Endothelial cell of umbilical vein (primary cell): ENCODE measurements at regions not wholly inside any gene's neighbourhood (a gene's known extent, or its start where the extent isn't known, plus 50 kb on each side); places are given as distances from the start of the nearest gene placed in this dataset.

Source experiments
- BruUV-seq: library from RNA; stranded (reverse); fragments of 400-500 nt; replicated peaks from 2 replicates; lab custom pipeline; 2021; lab: Mats Ljungman, UMichigan
- CTCF ChIA-PET: fragments of 300-600, 350-600 bp; sonication (Branson Sonifier 250); formaldehyde crosslinking; loops from one replicate; lab custom pipeline; 2021; ENCODE audit warnings: antibody characterized with exemption, inconsistent platforms; lab: Charles Lee
- POLR2A ChIA-PET: fragments of 300-600, 350-600 bp; sonication (Branson Sonifier 250); formaldehyde crosslinking; loops from one replicate; lab custom pipeline; 2021; ENCODE audit warnings: antibody characterized with exemption, inconsistent platforms; lab: Charles Lee
- DNase-seq: peaks from one replicate; pipeline ENCODE4 v3.0.0-alpha.2; 2011; ENCODE audit warnings: low read depth, low spot score
- FAIRE-seq: peaks from 2 replicates; lab custom pipeline; 2011; peaks lifted over from hg19 to GRCh38; lab: Jason Lieb, UNC
- H2AFZ ChIP-seq: 2 replicates; pipeline ENCODE4 v1.6.0; 2012; ENCODE audit warnings: low read depth, low read length, control low read depth, inconsistent platforms
- H3K27ac ChIP-seq: 2 replicates; pipeline ENCODE4 v1.5.1; 2011; ENCODE audit warnings: low read depth, mild to moderate bottlenecking, control low read depth, low read length, moderate library complexity; ENCODE audit not compliant: insufficient read depth
- H3K27me3 ChIP-seq, 2 experiments: 2 replicates each; pipeline versions ENCODE4 v1.6.0 to v1.6.1; 2011; ENCODE audit warnings: low read length in 2 of 2, mixed read lengths in 1 of 2; ENCODE audit not compliant: control insufficient read depth in 2 of 2, insufficient read depth in 2 of 2
- H3K36me3 ChIP-seq, 2 experiments: 2 replicates in 1 of 2; 3 replicates in 1 of 2; pipeline ENCODE4 v1.5.1; 2011; ENCODE audit warnings: low read length in 2 of 2, mild to moderate bottlenecking in 1 of 2, moderate library complexity in 1 of 2; ENCODE audit not compliant: control insufficient read depth in 2 of 2, insufficient read depth in 2 of 2; ENCODE audit errors: extremely low read depth in 1 of 2
- H3K4me1 ChIP-seq: 3 replicates; pipeline ENCODE4 v1.5.1; 2011; ENCODE audit warnings: mild to moderate bottlenecking, low read length; ENCODE audit not compliant: control insufficient read depth, insufficient read depth; ENCODE audit errors: extremely low read depth
- H3K4me2 ChIP-seq: 2 replicates; pipeline ENCODE4 v1.6.1; 2011; ENCODE audit warnings: low read length, control low read depth, mixed read lengths; ENCODE audit not compliant: insufficient read depth
- H3K4me3 ChIP-seq, 3 experiments: fragments of 200-600 bp in 1 of 3; sonication (generic), shearing (Covaris generic) in 1 of 3; replicated peaks in 1 of 3; 2 replicates each; pipeline ENCODE4 v1.5.1; 2011 to 2016; ENCODE audit warnings: control low read depth in 3 of 3, low read length in 3 of 3, mild to moderate bottlenecking in 2 of 3, inconsistent platforms in 1 of 3, low read depth in 1 of 3, moderate library complexity in 1 of 3; ENCODE audit not compliant: insufficient read depth in 1 of 3
- H3K79me2 ChIP-seq: 2 replicates; pipeline ENCODE4 v1.6.0; 2012; ENCODE audit warnings: low read length, inconsistent platforms; ENCODE audit not compliant: control insufficient read depth, insufficient read depth
- H3K9ac ChIP-seq: replicated peaks from 2 replicates; pipeline ENCODE3; 2011; ENCODE audit warnings: low read length, control low read depth; ENCODE audit not compliant: insufficient read depth; ENCODE audit errors: extremely low read depth
- H3K9me1 ChIP-seq: replicated peaks from 3 replicates; pipeline ENCODE4 v1.6.0; 2011; ENCODE audit warnings: mild to moderate bottlenecking, low read length; ENCODE audit not compliant: control insufficient read depth, insufficient read depth; ENCODE audit errors: extremely low read depth
- H3K9me3 ChIP-seq: replicated peaks from 2 replicates; pipeline ENCODE4 v1.5.1; 2012; ENCODE audit warnings: low read length, inconsistent platforms; ENCODE audit not compliant: control insufficient read depth, insufficient read depth
- H4K20me1 ChIP-seq: replicated peaks from 2 replicates; pipeline ENCODE3; 2011; ENCODE audit warnings: mild to moderate bottlenecking, low read length; ENCODE audit not compliant: control insufficient read depth, insufficient read depth; ENCODE audit errors: extremely low read depth
- EZH2 ChIP-seq: IDR thresholded peaks from 2 replicates; pipeline ENCODE4 v1.6.1; 2012; ENCODE audit warnings: borderline replicate concordance, low read depth, mild to moderate bottlenecking, moderate library complexity, low read length, inconsistent platforms; ENCODE audit not compliant: severe bottlenecking
- FOS ChIP-seq: IDR thresholded peaks from 2 replicates; pipeline ENCODE4 v1.6.1; 2011; ENCODE audit warnings: mild to moderate bottlenecking, low read length, moderate library complexity, borderline replicate concordance; ENCODE audit not compliant: insufficient read depth
- GATA2 ChIP-seq: IDR thresholded peaks from 2 replicates; pipeline ENCODE4 v1.7.0; 2011; ENCODE audit warnings: low read depth, mild to moderate bottlenecking, moderate library complexity, mixed read lengths, low read length; ENCODE audit not compliant: insufficient read length, insufficient read depth
- JUN ChIP-seq: IDR thresholded peaks from 2 replicates; pipeline ENCODE4 v1.6.1; 2011; ENCODE audit warnings: borderline replicate concordance, low read depth; ENCODE audit not compliant: insufficient read length, insufficient read depth
- MYC ChIP-seq: IDR thresholded peaks from one replicate; pipeline ENCODE4 v1.6.1; 2011; ENCODE audit warnings: mild to moderate bottlenecking, low read depth, low read length
- POLR2A ChIP-seq: IDR thresholded peaks from 2 replicates; pipeline ENCODE4 v1.6.1; 2012; ENCODE audit warnings: low read depth, mild to moderate bottlenecking, control low read depth, low read length
- dilution Hi-C: fragments of 300-500 bp; cut with MboI; formaldehyde crosslinking; loops from one replicate; pipeline ENCODE4 v1.15.0; 2019; ENCODE audit warnings: low sequenced_read_pairs; ENCODE audit not compliant: extremely low pct_ligation_motif_present
- intact Hi-C: fragments of 100-400 bp; cut with micrococcal nuclease; formaldehyde crosslinking; loops from one replicate; pipeline ENCODE4 v1.10.0; 2022
- TF ChIP-seq, protein P1 (sequence below): IDR thresholded peaks from 2 replicates; pipeline ENCODE4 v1.6.1; 2011; ENCODE audit not compliant: insufficient read depth, insufficient read length
- TF ChIP-seq, protein P2 (sequence below), 2 donors: IDR thresholded peaks; 1 replicate in 1 of 2; 2 replicates in 1 of 2; pipeline ENCODE4 v1.5.1; 2011; ENCODE audit warnings: low read length in 2 of 2, mild to moderate bottlenecking in 2 of 2, moderate library complexity in 2 of 2, control low read depth in 1 of 2, inconsistent platforms in 1 of 2, low read depth in 1 of 2; ENCODE audit not compliant: insufficient read depth in 1 of 2; ENCODE audit errors: extremely low read depth in 1 of 2

DNA sequence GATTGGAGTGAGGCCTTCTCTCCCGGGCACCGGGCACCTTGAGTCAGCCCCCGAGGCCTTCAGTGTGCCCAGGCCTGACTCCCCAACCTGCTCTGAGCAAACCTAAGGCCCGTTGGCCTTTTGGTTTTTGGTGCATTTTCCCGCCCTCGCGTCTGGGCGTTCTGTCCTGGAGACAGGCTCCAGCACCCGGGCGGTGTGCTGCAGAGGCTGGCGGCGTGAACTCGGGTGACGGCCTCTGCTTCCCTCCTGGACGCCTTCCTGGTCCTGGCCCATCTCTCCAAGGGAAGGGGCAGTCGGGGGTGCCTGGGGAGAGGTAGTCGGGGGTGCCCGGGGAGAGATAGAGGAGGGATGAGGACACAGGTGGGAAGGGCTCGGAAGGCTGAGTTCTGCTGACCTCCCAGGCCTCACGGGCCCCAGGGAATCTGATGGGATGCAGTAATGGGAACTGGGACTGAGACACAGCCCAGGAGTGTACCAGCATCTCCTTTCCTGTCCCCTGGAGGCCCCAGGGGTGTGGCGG, 1326.4 kb downstream of the BRD1 start:
- Histone ChIP-seq H3K4me2 (no peak overlapping the region), H2AFZ (no peak overlapping the region), H3K27me3 (no peaks in the 10 kb centered on the region), H3K4me1 (no peaks in the 10 kb centered on the region), H3K27ac (no peak overlapping the region), H3K9me1 (no peaks in the 10 kb centered on the region), H3K36me3 (no peaks in the 10 kb centered on the region), H3K79me2 (no peaks in the 10 kb centered on the region), H4K20me1 (no peaks in the 10 kb centered on the region), H3K9me3 (peaks cover 3% of the 10 kb centered on the region), H3K9ac (no peak overlapping the region), H3K4me3 (no peak overlapping the region)
- TF ChIP-seq FOS: no peak
- TF ChIP-seq EZH2: no peak
- TF ChIP-seq GATA2: no peak
- TF ChIP-seq POLR2A: no peak
- no peak for TF ChIP-seq MYC
- TF ChIP-seq, protein P1, sequence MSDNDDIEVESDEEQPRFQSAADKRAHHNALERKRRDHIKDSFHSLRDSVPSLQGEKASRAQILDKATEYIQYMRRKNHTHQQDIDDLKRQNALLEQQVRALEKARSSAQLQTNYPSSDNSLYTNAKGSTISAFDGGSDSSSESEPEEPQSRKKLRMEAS: no peak
- ChIA-PET POLR2A (no interaction called here), CTCF (no interaction called here)
- dilution Hi-C loops (no loop called here), intact Hi-C loops (no loop called here)
- DNase-seq (no peak), FAIRE-seq (no peak)
- no TSS peak for BruUV-seq

DNA sequence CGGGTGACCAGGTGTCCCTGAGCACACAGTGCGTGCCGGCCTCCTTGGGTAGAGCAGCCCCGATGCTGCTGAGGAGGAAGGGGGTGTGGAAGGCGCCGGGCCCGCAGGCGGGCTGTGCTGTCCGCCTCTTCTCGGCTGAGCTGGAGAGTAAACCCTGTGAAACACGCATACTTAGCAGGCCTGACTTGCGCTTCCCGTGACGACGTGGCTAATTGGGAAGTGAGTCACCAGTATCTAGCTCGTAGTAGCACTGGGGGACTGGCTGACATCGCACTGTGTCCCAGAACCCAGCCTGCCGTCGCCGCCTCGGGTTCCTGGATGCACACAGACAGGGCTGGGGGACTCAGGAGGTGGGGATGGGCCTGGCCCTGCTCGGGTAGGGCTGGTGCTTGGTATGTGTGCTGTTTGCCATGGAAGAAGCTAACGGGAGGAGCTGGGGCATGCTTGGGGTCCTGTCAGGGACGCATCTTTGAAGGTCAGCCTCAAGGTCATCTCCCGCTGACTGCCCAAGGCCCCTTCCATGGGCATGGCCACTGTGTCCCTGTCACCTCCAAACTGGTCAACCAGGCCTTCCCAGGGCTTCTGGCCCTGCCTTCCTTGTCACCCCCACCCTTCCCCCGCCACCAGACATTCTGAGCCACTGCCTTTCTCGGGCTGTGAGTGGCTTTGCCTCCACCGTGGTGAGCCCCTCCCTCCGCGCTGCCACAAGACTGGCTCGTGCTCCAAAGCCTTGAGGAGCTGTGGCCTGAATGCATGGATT, 1327.0 kb downstream of the BRD1 start:
- Histone ChIP-seq H4K20me1 (no peaks in the 10 kb centered on the region), H3K4me2 (no peak overlapping the region), H2AFZ (no peak overlapping the region), H3K27me3 (no peaks in the 10 kb centered on the region), H3K9me1 (no peaks in the 10 kb centered on the region), H3K79me2 (no peaks in the 10 kb centered on the region), H3K9me3 (peaks cover 3% of the 10 kb centered on the region), H3K4me3 (no peak overlapping the region), H3K36me3 (no peaks in the 10 kb centered on the region), H3K9ac (no peak overlapping the region), H3K4me1 (no peaks in the 10 kb centered on the region), H3K27ac (no peak overlapping the region)
- intact Hi-C loops (no loop called here), dilution Hi-C loops (no loop called here)
- TF ChIP-seq EZH2: no peak
- TF ChIP-seq JUN: no peak
- TF ChIP-seq, protein P2, sequence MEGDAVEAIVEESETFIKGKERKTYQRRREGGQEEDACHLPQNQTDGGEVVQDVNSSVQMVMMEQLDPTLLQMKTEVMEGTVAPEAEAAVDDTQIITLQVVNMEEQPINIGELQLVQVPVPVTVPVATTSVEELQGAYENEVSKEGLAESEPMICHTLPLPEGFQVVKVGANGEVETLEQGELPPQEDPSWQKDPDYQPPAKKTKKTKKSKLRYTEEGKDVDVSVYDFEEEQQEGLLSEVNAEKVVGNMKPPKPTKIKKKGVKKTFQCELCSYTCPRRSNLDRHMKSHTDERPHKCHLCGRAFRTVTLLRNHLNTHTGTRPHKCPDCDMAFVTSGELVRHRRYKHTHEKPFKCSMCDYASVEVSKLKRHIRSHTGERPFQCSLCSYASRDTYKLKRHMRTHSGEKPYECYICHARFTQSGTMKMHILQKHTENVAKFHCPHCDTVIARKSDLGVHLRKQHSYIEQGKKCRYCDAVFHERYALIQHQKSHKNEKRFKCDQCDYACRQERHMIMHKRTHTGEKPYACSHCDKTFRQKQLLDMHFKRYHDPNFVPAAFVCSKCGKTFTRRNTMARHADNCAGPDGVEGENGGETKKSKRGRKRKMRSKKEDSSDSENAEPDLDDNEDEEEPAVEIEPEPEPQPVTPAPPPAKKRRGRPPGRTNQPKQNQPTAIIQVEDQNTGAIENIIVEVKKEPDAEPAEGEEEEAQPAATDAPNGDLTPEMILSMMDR (IDR thresholded peaks at IDR 0.05; ENCODE audit: extremely low read depth in 1 of 2, insufficient read depth in 1 of 2, low read depth in 1 of 2, low read length in 2 of 2): no peak
- no peak for TF ChIP-seq GATA2
- TF ChIP-seq POLR2A: no peak
- TF ChIP-seq FOS: no peak
- TF ChIP-seq, protein P1: no peak
- TF ChIP-seq MYC: no peak
- BruUV-seq: no TSS peak
- CTCF ChIA-PET: no interaction called here
- DNase-seq (no peak), FAIRE-seq (no peak)
- POLR2A ChIA-PET: no interaction called here
